ENCODE measurements at regions not wholly inside any gene's neighbourhood (a gene's known extent, or its start where the extent isn't known, plus 50 kb on each side); places are given as distances from the start of the nearest gene placed in this dataset.
A peak's percentile ranks its signal among the peaks of the same experiment; 100 is the strongest.
"Not testable (repeated sequence)": the region's sequence is repeated elsewhere in the genome, so short reads cannot be mapped to it uniquely, and the experiment has no call there.

- no peak for FAIRE-seq
Measured at GRCh38 chr6:85803721-85804120, 161.0 kb upstream of the SYNCRIP start.

GRCh38 chr6:85802162-85802561 lies 159.5 kb upstream of the SYNCRIP start:
- no peak for FAIRE-seq

- no peak for FAIRE-seq
Measured at GRCh38 chr6:85798931-85799652, 156.4 kb upstream of the SYNCRIP start.

GRCh38 chr6:85797993-85798392 lies 155.3 kb upstream of the SYNCRIP start:
- no peak for FAIRE-seq

- FAIRE-seq = no peak
Measured at GRCh38 chr6:85795945-85796344, 153.3 kb upstream of the SYNCRIP start.

GRCh38 chr6:85792254-85792653 lies 149.6 kb upstream of the SYNCRIP start:
- no peak for FAIRE-seq

GRCh38 chr6:85775883-85776282 lies 133.2 kb upstream of the SYNCRIP start:
- no peak for FAIRE-seq

- FAIRE-seq = no peak
Measured at GRCh38 chr6:85772641-85773040, 130.0 kb upstream of the SYNCRIP start.

GRCh38 chr6:85771925-85772430 lies 129.3 kb upstream of the SYNCRIP start:
- no peak for FAIRE-seq

GRCh38 chr6:85771455-85771854 lies 128.8 kb upstream of the SYNCRIP start:
- no peak for FAIRE-seq

GRCh38 chr6:85764844-85765243 lies 122.2 kb upstream of the SYNCRIP start:
- no peak for FAIRE-seq

- FAIRE-seq = peak; percentile 36
Measured at GRCh38 chr6:85756982-85757381, 114.3 kb upstream of the SYNCRIP start.

GRCh38 chr6:85754894-85755293 lies 112.2 kb upstream of the SYNCRIP start:
- FAIRE-seq = no peak

GRCh38 chr6:85752602-85753001 lies 109.9 kb upstream of the SYNCRIP start:
- FAIRE-seq = no peak

GRCh38 chr6:85751374-85752055 lies 108.8 kb upstream of the SYNCRIP start:
- FAIRE-seq = no peak

- FAIRE-seq = not testable (repeated sequence)
Measured at GRCh38 chr6:85750146-85750545, 107.5 kb upstream of the SYNCRIP start.

- no peak for FAIRE-seq
Measured at GRCh38 chr6:85749236-85749635, 106.5 kb upstream of the SYNCRIP start.

- no peak for FAIRE-seq
Measured at GRCh38 chr6:85747666-85748065, 105.0 kb upstream of the SYNCRIP start.

GRCh38 chr6:85747093-85747492 lies 104.4 kb upstream of the SYNCRIP start:
- no peak for FAIRE-seq

GRCh38 chr6:85744433-85744970 lies 101.8 kb upstream of the SYNCRIP start:
- FAIRE-seq = no peak

- no peak for FAIRE-seq
Measured at GRCh38 chr6:85726206-85726605, 83.5 kb upstream of the SYNCRIP start.

GRCh38 chr6:85715797-85716196 lies 73.1 kb upstream of the SYNCRIP start:
- no peak for FAIRE-seq

GRCh38 chr6:85714893-85715530 lies 72.3 kb upstream of the SYNCRIP start:
- no peak for FAIRE-seq

GRCh38 chr6:85712346-85712745 lies 69.7 kb upstream of the SYNCRIP start:
- FAIRE-seq = no peak

Data from islet of Langerhans (tissue), 1 donor.